GM18909 (cell line): ENCODE measurements at regions not wholly inside any gene's neighbourhood (a gene's known extent, or its start where the extent isn't known, plus 50 kb on each side); places are given as distances from the start of the nearest gene placed in this dataset.
"Not testable (repeated sequence)": the region's sequence is repeated elsewhere in the genome, so short reads cannot be mapped to it uniquely, and the experiment has no call there.

Experiments used
- ATAC-seq: cut with Tn5 transposase; IDR thresholded peaks from one replicate; pipeline ENCODE4 v1.9.1; 2021; ENCODE audit warnings: mild to moderate bottlenecking; ENCODE audit not compliant: unreplicated experiment, poor library complexity

DNA sequence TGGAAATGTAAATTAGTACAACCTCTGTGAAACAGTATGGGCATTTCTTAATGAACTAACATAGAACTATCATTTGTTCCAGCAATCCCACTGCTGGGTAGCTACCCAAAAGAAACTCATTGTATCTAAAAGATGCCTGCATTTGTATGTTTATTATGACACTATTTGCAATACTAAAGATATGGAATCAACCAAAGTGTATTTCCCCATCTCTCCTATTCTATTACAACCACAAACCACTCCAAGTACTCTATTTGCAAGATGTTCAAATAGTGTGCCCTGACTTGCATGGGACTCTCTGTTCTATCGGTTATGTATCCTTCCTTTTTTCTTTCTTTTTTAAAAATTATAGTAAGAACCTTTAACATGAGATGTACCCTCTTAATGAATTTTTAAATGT lies 845.2 kb downstream of the CDH11 start:
- no peak for ATAC-seq

DNA sequence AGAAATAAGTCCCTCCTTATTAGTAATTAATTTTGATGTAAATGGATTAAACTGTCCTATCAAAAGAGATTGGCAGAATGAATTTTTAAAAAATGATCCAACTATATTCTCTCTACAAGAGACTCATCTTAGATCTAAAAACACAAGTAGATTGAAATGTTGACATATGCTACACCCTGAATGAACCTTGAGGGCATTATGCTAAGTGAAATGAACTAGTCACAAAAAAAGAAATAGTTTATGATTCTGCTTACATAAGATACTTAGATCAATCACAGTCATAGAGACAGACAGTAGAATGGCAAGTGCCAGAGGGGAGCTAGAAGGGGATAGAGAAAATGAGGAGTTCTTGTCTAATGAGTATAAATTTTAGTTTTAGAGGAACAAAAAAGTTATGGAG lies 849.8 kb downstream of the CDH11 start:
- ATAC-seq: no peak

DNA sequence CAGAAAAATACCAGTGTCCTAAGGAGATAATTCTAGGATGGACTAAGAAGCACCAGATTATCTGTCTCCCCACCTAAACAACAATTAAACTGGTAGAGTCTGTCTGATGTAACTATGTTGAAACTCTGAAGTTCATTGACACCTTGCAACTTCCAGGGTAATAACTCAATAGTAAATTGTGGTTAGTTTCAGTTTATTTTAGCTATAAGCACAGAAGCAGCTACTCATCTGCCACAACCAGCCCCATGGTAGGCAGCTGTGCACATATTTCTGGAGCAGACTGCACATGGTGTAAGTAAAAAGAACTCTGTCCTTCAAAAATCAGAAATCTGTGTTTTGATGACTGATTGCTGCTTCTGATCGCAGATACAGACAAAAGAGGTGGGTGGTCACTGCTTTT lies 852.1 kb downstream of the CDH11 start:
- ATAC-seq: no peak

DNA sequence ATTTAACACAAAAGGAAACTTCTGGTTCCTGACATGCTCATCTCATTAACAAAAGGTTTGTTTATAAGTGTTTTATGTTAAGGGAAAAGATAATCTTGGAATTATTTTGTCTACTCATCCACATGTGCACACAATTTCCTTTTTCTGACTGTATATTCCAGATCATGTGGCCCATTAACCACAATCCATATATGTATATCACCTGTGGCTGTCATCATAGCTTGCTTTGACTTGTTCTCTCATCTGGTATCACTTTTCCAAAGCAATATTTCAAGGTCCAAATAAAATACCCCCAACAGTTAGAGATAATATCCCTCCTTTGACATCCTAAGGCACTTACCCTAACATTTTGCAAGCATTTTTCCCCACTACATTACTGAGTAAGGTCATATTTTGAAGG lies 856.1 kb downstream of the CDH11 start:
- ATAC-seq: no peak

DNA sequence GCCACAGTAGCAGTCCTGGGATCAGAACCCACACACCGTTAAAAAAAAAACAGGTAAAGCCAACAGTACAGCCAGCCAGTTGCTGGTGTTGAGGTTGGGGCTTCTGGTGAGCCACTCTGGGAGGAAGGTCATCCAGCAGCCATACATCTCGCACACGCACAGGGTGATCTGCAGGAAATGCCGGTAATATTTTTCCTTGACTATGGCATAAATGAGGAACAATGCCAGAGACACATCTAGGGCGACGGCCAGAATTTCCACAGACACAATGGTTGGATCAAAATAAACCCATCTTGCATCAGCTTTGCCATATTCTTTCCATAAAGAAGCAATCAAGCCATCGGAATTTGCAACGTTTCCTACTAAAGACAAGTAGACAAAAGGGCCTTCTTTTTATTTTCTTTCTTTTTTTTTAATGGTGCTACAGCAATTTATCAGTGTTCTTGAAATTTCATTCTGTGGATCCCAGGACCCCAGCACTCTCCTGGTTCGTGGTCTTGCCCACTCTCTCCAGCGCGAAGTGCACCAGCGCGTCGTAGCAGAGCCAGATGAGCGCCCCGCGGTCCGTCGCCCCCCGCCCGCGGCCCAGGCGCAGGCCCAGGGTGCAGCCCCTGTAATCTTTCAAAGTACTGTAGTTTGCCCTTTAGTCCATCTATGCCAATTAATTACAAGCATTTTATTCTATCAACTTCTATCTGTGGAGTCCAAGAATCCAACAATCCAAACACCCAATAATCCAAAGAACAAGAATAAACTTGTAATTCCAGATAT lies 861.0 kb downstream of the CDH11 start:
- ATAC-seq: not testable (repeated sequence)

DNA sequence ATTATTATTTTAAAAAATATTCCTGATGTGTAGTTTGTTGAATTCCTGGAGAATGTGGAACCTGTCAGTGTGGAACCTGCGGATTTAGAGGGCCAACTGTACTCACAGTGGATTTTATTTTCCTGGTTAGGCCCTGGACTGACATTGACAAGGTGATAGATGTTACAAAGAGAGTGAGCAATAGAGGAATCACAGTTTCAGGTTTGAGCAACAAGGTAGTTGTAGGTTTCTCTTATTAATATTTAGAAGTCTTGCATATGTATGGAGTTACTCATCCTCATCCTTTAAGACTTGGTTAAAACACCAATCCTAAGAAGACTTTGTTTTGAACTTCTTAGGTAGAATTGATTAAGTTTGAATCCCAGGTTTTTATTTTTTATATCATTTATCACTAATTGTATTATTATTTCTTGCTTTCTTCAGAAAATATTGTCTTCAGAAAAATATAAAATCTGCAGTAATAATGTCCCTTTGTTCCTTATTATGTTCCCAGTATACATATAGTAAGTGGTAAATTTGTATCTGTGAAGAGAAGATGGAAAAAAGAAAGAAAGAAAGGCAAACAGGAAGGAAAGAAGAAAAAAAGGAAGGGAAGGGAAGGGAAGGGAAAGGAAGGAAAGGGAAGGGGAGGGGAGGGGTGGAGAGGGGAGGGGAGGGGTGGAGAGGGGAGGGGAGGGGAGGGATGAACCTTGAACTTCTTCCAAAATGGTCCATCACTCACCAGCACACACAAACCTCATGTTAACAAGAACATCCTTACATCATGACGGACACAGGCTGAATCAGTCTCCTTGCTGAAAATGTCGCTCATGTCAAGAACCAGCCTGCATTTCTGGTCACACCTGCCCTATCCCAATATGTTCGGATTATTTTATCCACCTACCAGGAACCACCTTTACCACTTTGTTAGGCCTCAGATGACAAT lies 867.2 kb downstream of the CDH11 start:
- ATAC-seq: no peak

DNA sequence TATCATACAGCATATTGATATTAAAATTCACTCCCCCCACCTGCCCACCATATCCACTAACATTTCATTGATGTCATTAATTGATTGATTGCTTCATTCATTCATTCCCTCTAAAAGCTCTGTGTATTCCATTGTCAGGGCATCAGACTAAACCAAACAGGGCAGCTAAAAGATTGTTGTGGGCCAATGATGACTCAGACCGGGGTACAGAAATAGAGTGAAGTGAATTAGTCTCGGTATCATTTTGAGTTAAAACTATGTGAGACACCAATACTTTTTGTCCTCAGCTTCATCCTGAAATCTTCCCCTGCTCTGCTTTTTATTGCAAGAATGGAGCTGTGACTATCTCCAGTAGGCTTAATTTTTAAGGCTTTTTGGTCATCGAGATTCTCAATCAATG lies 868.3 kb downstream of the CDH11 start:
- ATAC-seq: no peak

DNA sequence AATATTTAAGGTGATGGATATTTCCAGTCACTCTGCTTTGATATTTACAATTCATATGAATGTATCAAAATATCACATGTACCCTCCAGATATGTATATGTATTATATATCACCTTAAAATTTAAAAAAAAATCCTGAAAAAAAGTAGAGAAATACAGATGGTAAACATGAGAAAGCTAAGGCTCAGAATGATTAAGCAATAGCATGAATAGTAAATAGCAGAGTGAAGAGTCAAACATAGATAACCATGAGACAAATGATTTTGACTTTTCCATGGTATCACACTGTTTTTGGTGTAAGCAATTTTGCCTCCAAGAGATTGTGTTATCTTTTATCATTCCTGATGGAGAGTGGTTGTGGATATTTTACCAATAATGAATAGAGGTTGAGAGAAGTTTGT lies 868.8 kb downstream of the CDH11 start:
- no peak for ATAC-seq

DNA sequence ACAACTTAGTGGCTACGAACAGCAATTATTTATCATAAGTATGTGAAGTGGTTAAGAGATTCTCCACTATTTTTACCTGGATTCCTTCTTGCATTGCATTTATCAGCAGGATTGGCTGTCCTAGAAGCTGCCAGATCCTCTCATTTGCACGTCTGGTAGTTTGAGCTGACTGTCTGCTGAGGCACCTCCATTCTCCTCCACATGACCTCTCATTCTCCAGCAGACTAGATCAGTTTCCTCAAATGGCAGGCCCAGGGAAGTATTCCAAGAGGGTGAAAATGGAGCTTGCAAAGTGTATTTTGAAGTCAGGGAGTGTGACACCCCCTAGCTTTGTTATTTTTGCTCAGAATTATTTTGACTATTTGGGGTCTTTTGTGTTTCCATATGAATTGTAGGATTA lies 870.1 kb downstream of the CDH11 start:
- no peak for ATAC-seq

DNA sequence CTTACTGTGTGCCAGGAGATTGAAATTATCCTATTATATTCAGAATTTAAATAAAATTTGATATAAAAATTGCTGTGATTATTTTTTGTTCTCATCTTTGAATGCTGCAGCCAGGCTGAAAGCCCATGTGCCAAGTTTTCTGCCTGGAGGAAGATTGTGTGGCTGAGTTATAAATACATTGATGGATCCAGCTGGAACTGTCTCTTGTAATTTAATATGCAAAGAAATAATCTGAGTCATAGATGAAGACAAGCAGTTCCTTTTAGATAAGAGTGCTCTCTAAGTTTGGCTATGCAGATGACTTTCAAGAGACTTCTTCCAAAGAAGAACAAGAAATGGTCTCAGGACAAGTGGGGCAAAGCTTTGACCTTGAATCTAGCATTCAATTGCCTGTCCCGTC lies 871.0 kb downstream of the CDH11 start:
- ATAC-seq: no peak

DNA sequence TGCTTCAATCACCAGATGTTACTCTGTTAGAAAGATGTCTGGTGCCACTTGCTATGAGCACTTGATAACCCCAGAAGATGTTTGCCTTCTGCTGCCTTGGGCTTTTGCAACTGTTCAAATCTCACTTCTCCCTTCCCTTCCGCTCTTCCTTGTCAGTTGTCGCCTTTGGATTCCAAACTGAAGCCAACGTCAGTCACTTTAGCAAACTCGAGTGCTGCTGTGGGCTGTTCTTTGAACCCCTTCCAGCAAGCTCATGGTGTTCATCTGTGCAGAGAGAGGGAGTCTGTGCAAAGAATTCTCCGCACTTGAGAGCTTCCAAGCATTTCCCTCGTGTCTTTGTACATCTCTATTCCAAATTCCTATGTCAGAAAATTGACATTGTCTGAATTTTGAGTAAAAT lies 879.4 kb downstream of the CDH11 start:
- no peak for ATAC-seq

DNA sequence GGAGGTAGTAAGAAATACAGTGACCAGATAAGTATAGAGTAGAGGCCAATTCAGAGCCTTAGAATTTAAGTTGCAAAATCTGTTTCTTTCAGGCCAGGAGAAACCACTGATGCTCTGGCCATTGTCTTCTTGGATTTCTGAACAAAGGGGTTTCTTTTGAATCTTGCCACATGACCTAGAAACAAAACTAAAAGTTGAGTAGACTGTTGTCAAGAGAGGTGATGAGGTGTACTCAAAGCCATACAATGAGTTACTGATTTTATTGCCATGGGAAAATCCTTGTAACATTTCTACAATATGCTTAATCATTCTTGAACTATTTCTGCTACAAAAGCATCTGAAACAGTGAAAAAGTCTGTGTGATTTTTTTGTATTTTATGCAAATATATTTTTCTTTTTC lies 881.3 kb downstream of the CDH11 start:
- no peak for ATAC-seq

DNA sequence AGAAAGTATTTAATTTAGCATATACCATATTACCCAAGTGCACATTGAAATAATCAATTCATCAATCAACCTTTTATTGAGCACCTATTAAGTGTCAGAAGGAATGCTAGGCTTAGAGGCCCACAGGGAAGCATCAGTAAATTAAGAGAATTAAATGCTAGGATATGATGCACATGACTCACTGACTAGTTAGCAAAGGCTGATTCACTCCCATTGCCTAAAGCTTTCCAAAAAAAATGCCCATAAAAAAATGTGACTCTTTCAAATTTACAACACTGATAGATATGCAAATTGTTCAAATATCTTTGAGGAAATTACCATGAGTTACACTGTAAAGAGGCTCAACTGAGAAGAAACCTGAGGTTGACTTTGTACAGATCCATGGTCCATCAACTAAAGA lies 883.3 kb downstream of the CDH11 start:
- no peak for ATAC-seq

DNA sequence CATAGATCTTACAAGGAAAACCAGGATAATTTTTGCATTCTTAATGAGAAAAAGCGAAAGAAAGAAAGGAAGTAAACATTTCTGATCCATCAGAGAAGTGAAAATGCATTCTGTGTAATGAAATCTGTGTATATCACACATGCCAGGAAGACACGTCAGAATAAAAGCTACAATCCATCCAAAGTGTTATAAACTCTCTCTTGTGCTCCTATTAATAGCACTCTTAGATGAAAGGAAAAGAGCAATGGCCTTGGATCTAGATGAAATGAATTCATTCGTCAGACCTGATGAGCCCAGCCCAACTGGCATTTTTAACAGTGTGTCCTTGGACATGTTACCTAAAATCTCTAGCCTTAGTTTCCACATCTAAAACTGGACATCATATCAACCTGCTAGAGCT lies 885.5 kb downstream of the CDH11 start:
- no peak for ATAC-seq

DNA sequence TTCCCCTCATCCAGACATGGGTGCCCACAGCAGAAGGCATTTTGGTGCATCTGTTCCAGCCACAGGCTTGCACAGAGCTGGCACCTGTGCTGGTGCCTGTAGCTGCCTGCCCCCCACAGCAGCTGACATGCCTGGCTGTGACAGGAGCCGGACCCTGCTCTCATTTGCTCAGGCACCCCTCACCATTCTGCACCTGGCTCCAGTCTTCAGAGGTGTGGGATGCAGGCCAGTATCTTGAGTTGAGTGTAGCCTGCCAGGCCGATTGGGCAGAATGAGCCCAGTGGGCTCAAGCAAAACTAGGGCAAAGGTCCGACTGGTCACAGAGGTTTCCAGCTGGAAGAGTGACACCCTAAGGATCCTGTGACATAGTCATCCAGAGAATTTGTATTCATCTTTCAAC lies 887.7 kb downstream of the CDH11 start:
- ATAC-seq: no peak

DNA sequence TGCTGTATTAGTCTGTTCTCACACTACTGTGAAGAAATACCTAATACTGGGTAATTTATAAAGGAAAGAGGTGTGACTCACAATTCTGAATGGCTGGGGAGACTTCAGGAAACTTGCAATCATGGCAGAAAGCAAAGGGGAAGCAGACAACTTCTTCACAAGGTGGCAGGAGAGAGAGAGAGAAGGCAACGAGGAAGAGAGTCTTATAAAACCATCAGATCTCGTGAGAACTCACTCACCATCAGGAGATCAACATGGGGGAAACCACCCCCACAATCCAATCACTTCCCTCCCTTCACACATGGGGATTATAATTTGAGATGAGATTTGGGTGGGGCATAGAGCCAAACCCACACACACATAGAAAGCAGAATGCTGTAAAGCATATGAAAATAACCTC lies 896.2 kb downstream of the CDH11 start:
- no peak for ATAC-seq

DNA sequence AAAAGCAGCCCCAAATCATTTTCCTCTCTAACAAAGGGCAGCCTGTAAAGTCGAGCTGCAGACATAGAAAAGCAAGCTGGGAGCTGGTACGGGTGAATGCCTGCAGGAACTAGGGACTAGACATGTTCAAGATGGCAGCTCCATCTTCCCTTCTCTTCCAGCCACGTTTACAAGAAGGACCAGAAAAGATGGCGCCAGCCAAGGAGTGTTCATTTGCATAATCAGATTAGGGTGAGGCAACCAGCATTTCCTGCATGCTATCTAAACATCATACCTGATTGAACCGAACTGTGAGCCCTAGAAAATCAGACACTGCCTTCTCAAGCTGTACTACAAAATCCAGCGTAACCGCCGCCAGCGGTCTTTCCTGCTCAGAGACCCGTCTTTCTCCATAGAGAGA lies 896.8 kb downstream of the CDH11 start:
- ATAC-seq: no peak

DNA sequence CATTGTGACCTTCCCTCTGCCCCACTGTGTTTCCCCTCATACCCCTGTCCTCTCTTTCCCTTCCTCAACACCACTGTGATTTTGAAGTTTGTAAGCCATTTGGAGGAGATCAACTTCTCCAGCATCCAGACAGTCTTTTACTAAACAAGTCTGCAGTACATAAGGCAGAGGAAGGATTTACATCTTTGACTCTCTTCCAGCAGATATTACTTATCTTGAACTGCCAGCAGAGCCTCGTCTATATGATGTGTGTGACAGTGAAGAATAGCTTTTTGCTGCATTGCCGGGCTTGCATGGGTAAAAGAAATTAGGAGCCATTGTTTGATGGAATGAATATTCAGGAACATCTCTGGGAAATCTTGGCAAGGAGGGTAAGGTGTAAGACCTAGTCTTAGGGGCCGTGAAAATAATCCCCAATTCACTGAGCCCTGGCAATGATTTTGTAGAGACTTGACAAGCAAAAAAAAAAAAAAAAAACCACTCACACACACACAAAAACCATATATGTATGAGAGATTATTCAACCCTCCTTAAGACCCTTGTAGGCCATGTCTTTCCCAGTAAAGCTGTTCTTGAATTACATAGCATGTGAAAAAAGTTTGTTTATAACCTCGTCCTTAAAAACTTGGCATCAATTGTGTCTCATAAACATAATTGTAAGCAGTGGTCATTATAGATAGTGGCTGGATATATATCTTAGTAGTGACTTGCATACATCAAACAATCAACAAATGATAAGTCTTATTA lies 903.9 kb downstream of the CDH11 start:
- no peak for ATAC-seq

DNA sequence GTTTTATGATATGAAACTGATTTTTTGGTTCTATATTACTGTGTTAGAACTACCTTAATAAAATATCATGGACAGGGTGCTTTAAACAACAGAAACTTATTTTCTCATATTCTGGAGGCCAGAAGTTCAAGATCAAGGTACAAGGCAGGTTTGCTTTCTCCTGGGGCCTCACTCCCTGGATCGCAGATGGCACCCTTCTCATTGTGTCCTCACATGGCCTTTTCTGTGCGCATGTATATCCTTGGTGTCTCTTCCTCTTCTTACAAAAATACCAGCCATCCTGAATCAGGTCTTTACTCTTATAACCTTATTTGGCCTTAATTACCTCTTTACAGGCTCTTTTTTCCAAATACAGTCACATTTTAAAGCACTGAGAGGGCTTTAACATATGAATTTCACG lies 906.1 kb downstream of the CDH11 start:
- no peak for ATAC-seq

DNA sequence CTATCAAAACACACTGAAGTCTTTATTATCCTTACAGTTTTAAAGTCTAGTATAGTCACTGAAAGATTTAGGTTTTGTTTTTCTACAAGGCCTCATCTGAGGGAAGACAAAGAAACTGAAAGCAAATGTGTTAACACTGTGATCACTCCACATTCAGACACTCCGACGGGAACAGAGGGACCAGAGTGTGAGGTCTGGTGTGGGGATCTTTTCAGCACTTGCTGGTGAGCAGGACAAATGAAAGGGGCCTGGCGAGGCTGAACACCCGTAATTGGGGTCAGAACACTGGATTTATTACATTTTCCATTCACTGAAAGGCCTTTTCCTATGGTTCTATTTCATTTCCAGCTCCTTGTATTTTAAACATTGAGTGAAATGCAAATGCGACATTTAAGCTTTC lies 910.5 kb downstream of the CDH11 start:
- no peak for ATAC-seq

DNA sequence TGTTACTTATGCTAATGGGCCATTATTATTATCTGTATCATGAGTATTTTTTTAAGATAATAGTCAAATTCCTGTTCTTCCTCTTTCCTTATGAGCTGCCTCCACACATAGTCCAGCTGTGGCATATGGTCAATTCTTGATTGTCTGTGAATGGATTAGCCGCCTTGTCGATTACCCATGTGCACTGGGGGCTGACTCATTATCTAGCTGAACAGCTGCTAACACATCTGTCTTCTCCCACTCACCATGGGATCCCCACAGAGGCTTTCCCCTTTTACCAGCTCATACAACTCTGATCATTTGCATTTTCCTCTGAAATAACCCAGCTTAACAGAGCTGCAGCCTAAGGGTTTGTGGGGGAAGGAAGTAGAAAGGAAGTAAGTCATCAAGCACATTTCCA lies 915.0 kb downstream of the CDH11 start:
- no peak for ATAC-seq
